ENCODE measurements at regions not wholly inside any gene's neighbourhood (a gene's known extent, or its start where the extent isn't known, plus 50 kb on each side); places are given as distances from the start of the nearest gene placed in this dataset.
A peak's percentile ranks its signal among the peaks of the same experiment; 100 is the strongest.
"Not testable (repeated sequence)": the region's sequence is repeated elsewhere in the genome, so short reads cannot be mapped to it uniquely, and the experiment has no call there.

DNA sequence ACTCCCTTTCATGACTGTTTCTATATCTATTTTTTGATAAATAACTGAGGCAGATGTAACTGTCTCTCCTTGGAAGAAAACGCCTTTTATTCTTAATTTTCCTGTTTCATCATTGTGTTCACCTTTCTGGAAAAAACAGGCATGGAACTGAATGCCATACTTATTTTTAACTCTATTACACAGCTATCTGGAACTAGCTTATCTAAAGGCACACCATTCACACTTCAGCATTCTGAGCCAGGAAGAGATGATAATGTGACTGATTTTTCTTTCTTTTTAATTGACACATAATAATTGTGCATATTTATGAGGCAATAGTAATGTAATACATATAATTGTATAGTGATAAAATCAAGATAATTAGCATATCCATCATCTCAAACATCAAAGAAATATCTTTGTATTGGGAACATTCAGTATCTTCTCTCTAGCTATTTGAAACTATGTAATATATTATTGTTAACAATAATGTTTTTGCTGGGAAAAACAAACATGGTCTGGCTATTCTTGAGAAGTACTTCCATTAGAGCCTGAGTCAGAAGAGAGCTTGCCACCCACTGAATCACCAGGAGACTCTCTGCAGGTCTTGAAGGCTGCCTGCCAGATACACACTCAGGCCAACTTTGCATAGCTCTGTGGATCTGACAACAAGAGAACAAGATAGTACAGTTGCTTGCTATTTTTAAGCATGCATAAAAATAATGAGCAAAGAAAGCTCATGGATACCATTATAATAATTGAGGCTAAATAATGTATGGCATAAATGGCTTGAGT, 501.0 kb upstream of the EDIL3 start:
- peak; percentile 9 for DNase-seq (ENCODE audit: low spot score)

DNA sequence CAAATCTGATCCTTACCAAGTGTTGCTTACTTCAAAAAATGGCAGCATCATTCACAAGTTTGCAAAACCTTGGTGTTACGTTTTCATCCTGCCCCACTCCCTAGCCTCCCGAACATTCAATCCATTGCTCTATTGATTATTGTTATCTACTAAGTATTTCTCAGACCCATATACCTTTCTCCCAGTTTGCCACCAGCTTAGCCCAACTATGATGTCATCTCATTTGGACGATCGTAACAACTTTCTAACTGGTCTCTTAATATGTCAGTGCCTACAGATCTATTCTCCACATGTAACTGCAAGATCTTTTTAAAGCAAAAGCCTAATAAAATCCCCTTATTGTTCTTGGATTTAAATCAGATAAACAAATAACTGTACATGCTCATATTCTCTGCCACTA, 497.1 kb upstream of the EDIL3 start:
- no peak for DNase-seq (ENCODE audit: low spot score)

DNA sequence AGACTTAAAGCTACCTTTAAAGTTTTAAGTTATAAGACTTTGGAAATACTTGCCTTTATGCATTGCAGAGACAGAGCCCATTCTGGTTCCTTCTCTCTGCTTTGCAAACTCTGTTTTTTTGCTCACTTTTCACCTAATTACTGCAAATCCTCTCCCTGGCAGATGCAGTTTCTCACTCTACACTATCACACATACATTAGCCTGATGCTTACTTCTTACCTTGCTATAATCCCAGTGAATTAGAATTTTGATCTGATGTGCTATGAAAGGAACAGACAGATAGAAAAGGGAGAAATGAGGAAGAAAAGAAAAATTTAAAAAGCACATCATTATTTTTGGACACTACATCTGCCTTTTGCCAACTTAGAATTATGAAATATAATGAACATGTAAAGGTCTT, 489.5 kb upstream of the EDIL3 start:
- no peak for DNase-seq (ENCODE audit: low spot score)

DNA sequence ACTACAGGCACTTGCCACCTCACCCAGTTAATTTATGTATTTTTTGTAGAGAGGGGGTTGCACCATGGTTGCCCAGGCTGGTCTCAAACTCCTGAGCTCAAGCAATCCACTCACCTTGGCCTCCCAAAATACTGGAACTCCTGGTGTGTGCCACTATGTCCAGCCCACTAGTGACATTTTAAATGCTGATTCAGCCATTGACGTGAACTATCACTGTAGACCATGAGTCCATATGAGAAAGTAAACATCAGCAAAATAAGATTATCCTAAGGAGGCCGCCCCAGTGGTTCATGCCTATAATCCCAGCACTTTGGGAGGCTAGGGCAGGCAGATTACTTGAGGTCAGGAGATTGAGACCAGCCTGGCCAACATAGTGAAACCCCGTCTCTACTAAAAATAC, 488.1 kb upstream of the EDIL3 start:
- DNase-seq (ENCODE audit: low spot score) = no peak

DNA sequence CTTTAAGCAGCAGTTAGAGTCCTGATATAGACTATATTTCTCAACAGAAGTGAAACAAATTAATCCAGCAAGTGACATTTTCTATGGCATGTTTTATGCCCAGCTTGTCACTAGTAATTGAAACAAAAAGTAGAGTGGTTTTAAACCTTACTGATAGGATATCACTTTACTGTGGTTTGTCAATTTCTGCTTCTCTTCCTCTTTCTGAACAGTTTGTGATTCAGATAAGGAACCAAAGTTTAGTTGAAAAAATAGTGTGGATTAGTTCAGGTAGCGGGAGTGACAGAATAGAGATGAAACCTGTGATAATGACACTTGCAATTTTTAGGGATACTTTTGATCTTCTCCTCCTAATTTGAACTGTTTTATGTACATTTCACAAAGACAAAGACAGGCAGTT, 485.7 kb upstream of the EDIL3 start:
- no peak for DNase-seq (ENCODE audit: low spot score)

DNA sequence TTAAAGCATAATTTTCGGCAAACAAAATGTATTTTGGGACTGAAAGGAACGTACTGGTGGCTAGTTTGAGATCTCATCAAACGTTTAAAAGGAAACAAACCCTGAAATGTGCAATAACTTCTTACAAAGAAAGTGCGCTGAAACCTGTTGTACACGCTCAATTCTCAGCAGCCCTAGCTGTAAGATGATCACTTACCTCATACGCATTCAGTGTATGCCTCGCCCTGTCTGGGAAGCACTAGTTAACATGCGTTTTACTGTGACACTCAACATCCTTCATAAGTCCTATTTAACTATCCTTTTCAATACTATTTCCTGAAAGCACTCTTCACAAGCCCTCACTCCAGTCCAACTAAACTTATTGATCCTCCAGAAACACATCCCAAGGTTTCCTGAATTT, 485.0 kb upstream of the EDIL3 start:
- no peak for DNase-seq (ENCODE audit: low spot score)

DNA sequence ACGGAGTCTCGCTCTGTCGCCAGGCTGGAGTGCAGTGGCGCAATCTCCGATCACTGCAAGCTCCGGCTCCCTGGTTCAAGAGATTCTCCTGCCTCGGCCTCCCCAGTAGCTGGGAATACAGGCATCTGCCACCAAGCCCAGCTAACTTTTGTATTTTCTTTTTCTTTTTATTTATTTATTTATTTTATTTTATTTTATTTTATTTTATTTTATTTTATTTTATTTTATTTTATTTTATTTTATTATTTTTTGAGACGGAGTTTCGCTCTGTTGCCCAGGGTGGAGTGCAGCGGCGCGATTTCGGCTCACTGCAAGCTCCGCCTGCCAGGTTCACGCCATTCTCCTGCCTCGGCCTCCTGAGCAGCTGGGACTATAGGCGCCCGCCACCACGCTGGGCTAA, 479.3 kb upstream of the EDIL3 start:
- DNase-seq (ENCODE audit: low spot score) = not testable (repeated sequence)

DNA sequence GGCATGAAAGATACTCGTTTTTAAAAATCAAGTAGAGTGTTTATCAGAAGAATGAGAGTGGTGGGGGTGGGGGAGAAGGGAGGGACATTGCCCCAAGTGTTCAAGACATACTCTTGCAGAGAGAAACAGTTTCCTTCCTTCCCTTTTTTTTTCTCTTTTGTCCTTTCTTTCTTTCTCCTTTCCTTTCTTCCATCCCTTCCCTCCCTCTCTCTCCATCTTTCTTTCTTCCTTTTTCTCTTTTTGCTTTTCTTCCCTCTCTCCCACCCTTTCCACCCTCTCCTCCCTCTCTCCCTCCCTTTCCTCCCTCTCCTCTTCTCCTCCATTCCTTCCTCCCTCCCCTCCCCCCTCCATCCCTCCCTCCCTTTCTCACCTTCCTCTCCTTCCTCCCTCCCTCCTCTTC, 478.3 kb upstream of the EDIL3 start:
- no peak for DNase-seq (ENCODE audit: low spot score)

DNA sequence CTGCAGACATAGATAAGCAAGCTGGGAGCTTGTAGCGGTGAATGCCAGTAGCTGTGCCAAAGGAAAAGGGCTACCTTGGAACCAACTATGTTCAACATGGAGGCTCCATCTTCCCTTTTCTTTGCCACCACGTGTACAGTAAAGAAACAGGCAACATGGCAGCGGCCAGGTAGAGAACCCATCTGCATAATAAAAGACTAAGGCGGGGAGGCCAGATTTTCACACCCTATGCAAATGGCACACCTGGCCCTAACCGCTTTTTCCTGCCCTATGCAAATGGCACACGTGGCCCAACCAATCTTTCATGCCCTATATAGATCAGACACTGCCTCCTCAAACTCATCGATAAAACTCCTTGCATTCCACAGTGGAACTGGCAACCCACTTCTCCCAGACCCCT, 477.5 kb upstream of the EDIL3 start:
- DNase-seq (ENCODE audit: low spot score) = no peak

DNA sequence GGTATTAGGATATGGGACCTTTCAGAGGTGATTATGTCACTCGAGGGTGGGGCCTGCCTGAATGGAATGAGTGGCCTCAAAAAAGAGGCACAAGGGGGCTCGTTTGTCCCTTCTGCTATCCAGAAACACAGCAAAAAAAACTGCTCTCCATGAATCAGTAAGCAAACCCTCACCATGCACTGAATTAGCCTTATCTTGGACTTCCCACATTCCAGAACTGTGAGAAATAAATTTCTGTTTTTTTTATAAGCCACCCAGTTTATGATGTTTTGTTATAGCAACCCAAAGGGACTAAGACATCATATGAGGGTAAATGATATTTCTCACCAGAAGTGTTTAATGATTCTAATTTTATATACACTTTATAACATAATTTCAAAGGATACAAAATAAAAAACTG, 476.6 kb upstream of the EDIL3 start:
- no peak for DNase-seq (ENCODE audit: low spot score)

DNA sequence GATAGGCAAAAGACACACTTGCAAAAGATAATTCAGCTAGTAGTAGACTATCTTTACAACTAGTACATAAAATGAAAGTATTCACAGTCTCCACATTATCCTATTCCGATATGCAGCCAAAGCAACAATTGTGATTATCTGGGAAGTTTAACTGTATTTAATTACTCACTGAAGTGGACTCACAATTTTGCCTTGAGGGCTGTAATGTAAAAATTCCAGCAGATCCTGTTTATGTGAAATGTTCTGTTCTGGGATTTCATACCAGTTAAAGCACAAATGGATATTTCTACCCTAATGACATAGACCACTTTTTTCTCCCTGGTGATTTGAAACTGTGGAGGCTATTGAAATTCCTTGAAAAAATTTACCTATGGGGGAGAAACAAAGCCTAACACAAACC, 474.4 kb upstream of the EDIL3 start:
- no peak for DNase-seq (ENCODE audit: low spot score)

DNA sequence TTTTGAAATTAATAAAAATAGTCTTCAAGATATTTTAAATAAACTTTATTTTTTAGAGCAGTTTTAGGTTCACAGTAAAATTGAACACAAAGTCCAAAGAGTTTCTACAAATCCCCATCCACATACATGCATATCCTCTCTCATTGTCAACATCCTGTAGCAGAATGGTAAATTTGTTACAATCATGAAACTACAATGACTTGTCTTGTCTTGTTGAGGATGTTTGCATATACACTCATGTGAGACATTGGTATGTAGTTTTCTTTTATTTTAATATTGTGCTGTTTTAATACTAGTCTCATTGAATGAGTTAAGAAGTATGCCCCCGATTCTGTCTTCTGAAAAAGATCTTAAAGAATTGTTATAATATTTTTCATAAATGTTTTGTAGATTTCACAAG, 447.0 kb upstream of the EDIL3 start:
- DNase-seq (ENCODE audit: low spot score) = no peak

DNA sequence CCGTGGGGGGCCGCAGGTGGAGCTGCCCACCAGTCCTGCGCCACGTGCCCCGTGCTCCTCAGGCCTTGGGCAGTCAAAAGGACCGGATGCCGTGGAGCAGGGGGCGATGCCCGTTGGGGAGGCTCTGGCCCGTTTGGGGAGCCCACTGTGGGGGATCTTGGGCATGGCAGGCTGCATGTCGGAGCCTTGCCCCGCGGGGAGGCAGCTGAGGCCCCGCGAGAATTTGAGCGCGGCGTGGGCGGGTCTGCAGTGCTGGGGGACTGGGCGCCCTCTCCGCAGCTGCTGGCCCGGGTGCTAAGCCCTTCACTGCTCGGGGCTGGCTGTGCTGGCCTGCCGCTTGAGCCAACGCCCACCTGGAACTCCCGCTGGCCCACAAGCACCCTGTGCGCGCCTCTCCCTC, 445.6 kb upstream of the EDIL3 start:
- no peak for DNase-seq (ENCODE audit: low spot score)

DNA sequence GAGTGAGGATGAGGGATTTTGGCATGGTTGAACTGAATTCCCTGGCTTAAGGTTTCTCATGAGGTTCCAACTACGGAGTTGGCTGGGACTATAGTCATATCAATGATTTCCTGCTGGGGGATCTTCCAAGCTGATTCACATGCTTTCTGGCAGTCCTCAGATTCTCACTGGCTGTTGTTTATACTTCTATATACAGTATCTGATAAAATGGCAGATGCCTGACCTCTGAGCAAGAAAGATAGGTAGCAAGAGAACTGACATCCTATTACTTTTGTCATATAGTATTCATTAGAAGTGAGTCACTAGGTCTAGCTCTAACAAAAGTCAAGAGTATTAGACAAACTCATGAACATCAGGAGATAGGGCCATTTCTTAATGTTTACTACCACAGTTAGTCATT, 440.9 kb upstream of the EDIL3 start:
- no peak for DNase-seq (ENCODE audit: low spot score)

DNA sequence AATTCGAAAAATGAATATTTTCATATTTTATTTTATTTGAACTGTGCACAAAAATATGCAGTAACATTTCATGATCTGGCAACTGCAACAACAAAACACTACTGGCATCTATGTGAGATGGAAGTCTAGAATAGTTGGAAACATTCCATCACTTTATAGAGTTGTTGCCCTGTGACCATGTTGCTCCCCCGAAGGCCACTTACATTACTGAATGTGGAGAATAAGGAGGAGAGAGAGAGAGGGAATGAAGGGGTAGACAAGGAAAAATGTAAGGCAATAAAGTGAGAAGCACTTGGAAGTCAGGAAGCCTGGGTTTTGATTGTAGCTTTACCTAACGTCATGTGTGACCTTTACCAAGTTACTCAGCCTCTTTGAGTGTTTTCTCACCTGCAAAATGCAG, 437.2 kb upstream of the EDIL3 start:
- DNase-seq (ENCODE audit: low spot score) = no peak

DNA sequence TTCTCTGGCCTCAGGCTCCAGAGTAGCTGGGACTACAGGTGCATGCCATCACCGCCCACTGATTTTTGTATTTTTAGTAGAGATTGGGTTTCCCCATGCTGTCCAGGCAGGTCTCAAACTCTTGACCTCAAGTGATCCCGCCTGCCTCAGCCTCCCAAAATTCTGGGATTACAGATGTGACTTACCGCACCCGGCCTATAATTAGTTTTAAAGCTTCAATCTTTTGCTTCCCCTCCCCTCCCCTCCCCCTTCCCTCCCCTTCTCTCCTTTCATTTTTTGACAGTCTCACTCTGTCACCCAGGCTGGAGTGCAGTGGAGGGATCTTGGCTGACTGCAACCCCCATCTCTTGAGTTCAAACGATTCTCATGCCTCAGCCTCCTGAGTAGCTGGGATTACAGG, 433.3 kb upstream of the EDIL3 start:
- no peak for DNase-seq (ENCODE audit: low spot score)

DNA sequence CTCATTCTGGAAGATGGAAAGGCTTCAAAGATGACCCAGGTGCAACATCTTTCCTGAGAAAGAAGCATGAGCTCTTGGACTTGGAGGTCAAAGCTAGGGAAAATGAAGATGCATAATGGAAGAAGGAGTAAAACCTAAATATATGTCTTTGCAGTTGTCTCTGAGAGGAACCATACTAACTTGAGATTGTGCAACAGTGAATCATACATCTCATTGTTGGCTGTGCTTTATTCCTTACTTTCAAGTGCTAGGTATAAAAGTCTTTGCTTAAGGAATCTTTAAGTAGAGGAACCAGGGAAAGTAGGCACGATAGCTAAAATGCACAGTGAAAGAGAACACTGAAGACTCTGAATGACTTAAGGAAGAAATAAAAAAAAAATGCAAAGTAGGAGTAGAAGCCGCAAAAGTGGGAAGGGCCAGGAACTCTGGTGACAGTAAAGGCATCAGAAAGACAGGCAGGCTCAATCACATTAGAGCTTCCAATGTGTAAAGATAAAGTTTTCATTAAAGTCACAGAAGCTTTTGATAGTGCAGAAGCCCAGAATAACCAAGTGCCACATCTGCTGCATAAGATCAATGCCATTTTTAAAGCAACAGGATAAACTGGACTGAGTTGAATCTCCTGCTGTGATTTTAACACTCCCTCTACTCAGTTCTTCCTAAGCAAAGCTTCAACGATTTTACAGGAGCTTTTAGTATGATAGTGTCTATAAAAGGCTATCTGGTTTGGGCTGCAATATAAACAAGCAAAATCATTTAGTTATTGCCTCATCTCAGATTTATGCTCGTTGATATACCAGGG, 432.3 kb upstream of the EDIL3 start:
- no peak for DNase-seq (ENCODE audit: low spot score)

DNA sequence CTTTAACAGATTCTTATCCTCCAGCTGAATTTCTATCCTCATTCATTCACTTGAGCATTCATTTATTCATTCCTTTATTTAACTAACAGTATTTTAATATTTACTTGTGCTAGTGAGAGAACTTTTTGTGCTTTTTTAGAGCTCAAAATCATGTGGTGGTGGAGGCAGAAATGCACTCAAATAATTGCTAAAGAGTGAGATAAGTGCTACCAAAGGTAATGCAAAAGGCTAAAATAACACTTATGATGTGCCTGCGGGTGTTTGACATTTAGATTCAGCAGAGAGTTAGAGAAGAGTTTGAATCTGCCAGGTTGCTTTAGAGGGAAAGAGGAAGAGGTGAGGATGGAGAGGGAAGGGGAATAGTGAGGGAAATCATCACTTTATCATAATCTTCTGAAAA, 431.5 kb upstream of the EDIL3 start:
- no peak for DNase-seq (ENCODE audit: low spot score)

DNA sequence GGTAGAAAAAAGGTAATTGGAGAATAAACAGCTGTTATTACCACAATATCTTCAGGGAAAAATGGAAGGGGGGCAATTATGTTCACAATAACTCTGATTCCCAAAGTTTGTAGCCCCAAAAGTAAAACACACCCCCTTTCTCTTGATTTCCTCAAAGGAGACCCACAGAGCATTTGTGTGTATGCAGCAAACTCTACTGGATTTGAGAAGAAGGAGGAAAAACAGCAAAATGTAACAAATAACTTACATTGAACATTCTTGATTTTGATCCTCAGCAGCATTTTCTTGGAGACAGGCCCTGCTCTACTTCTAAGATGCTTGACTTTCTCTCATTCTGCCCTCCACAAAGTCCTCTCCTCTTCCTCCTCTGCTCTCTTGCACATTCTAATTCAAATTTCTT, 420.8 kb upstream of the EDIL3 start:
- no peak for DNase-seq (ENCODE audit: low spot score)

DNA sequence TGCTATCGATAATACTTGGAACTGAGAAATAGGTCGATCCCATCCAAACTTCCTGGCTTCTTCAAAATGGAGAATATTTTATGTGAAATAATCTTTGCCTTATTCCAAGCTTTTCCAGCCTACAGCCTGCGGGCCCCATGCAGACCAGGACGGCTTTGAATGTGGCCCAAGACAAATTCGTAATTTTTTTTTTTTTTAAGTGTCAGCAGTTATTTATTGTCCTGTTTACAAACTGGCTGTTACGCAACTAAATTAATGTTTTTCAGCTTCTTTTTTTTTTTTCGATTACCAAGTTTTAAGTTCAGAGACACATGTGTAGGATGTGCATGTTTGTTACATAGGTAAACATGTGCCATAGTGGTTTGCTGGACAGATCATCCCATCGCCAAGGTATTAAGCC, 411.7 kb upstream of the EDIL3 start:
- no peak for DNase-seq (ENCODE audit: low spot score)

DNA sequence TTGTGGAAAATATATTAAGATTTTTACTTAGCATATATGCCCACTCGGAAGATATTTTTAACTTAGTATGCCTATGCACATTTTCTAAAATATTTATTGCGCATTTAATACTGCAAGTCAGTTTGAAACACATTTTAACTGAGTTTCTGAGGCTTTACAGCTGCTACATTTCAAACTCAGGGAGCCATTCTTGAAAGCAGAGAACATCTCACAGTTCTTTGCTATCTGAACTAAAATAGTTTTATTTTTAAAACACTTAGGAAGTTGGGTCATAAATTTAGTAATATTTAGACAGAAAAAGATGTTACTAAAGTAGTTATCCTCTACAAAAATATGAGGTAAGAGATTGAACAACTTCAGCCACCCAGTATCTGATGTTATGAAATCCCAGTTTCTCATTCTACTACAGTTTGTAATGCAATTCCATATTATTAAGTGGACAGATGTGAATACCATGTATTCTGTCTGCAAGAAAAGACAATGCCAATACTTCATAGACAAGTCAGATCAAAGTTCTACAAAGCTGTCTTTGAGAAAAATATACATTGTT, 409.9 kb upstream of the EDIL3 start:
- DNase-seq (ENCODE audit: low spot score) = no peak

DNA sequence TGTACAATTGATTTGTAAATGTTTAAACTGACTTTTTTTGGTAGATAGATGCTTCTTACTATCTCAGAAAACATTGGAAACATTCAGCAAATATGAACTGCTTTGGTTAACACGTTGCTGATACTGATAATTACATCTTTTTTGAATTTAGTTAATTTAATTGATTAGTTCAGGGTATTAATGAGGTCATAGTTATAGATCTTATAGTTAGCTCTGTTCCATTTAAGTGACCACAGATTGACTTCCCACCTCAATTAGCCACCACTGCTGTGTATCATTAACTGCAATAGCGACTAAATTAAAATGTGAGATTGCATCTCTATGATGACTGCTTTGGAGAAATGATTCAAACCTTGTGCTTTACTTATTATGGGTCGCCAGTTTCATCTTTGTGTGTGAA, 407.1 kb upstream of the EDIL3 start:
- no peak for DNase-seq (ENCODE audit: low spot score)

DNA sequence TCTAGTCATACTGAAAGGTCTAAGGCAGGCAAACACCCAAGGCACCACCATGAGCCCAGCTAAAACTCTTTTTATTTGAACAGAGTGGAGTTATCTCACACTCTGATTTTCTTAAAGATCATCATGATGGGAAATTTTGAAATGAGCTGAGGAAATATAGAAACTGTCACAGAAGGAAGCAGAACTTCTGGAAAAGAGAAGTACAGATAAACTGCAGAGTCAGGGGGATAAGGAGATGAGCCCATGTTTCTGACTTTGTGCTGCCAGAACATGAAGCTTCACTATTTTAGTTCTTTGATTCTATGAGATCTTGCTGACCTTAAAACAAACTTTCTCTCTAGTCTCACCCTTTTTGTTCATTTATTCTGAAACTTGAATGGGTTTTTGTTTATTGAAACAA, 406.5 kb upstream of the EDIL3 start:
- DNase-seq (ENCODE audit: low spot score) = no peak

DNA sequence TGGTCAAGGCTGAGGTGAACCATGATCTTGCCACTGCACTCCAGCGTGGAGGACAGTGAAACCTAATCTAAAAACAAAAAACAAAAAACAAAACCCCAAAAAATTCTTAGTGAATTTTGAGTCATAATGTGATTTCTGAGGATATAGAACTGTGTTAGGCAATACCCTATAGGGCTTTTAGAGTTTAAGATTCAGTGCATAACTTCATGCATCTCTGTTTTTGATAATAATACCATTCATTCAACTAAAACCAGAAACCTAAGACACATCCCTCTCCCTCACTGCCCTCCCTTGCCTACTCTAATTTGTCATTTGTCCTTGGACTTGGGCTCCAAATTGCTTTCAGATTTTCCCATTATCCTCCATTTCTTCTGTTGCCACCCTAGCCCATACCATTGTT, 405.7 kb upstream of the EDIL3 start:
- no peak for DNase-seq (ENCODE audit: low spot score)
